ENCODE measurements at regions not wholly inside any gene's neighbourhood (a gene's known extent, or its start where the extent isn't known, plus 50 kb on each side); places are given as distances from the start of the nearest gene placed in this dataset.
"Not testable (repeated sequence)": the region's sequence is repeated elsewhere in the genome, so short reads cannot be mapped to it uniquely, and the experiment has no call there.

GRCh38 chr6:113701552-113702254, 155.4 kb upstream of the MARCKS start:
- in situ Hi-C loops (cut with MboI; ENCODE audit: low pct_unique_long_range_greater_than_20kb, low sequenced_read_pairs), result no loop called here
- no peak for DNase-seq

- in situ Hi-C loops (cut with MboI; ENCODE audit: low pct_unique_long_range_greater_than_20kb, low sequenced_read_pairs), result no loop called here
Observed at GRCh38 chr6:113707194-113707593, 150.0 kb upstream of the MARCKS start.

GRCh38 chr6:113709936-113710509, 147.1 kb upstream of the MARCKS start:
- in situ Hi-C loops (cut with MboI; ENCODE audit: low pct_unique_long_range_greater_than_20kb, low sequenced_read_pairs), result no loop called here

More at GRCh38 chr6:113707194-113707593, 150.0 kb upstream of the MARCKS start:
- DNase-seq, result no peak

GRCh38 chr6:113713665-113714064, 143.5 kb upstream of the MARCKS start:
- DNase-seq, result no peak
- in situ Hi-C loops (cut with MboI; ENCODE audit: low pct_unique_long_range_greater_than_20kb, low sequenced_read_pairs), result no loop called here

More at GRCh38 chr6:113709936-113710509, 147.1 kb upstream of the MARCKS start:
- no peak for DNase-seq

- DNase-seq, result no peak
- in situ Hi-C loops (cut with MboI; ENCODE audit: low pct_unique_long_range_greater_than_20kb, low sequenced_read_pairs), result no loop called here
Observed at GRCh38 chr6:113718588-113718987, 138.6 kb upstream of the MARCKS start.

GRCh38 chr6:113719064-113719463, 138.1 kb upstream of the MARCKS start:
- in situ Hi-C loops (cut with MboI; ENCODE audit: low pct_unique_long_range_greater_than_20kb, low sequenced_read_pairs), result no loop called here
- no peak for DNase-seq

GRCh38 chr6:113719545-113719944, 137.6 kb upstream of the MARCKS start:
- no peak for DNase-seq
- in situ Hi-C loops (cut with MboI; ENCODE audit: low pct_unique_long_range_greater_than_20kb, low sequenced_read_pairs), result no loop called here

- in situ Hi-C loops (cut with MboI; ENCODE audit: low pct_unique_long_range_greater_than_20kb, low sequenced_read_pairs), result no loop called here
- peak; percentile 26 for DNase-seq
Observed at GRCh38 chr6:113723182-113723581, 134.0 kb upstream of the MARCKS start.

- DNase-seq; in situ Hi-C loops (cut with MboI; ENCODE audit: low pct_unique_long_range_greater_than_20kb, low sequenced_read_pairs): not testable (repeated sequence)
Observed at GRCh38 chr6:113724927-113725326, 132.2 kb upstream of the MARCKS start.

GRCh38 chr6:113731541-113731940, 125.6 kb upstream of the MARCKS start:
- in situ Hi-C loops (cut with MboI; ENCODE audit: low pct_unique_long_range_greater_than_20kb, low sequenced_read_pairs), result no loop called here
- no peak for DNase-seq

- DNase-seq, result no peak
- in situ Hi-C loops (cut with MboI; ENCODE audit: low pct_unique_long_range_greater_than_20kb, low sequenced_read_pairs), result no loop called here
Observed at GRCh38 chr6:113732384-113732966, 124.7 kb upstream of the MARCKS start.

- no peak for DNase-seq
- in situ Hi-C loops (cut with MboI; ENCODE audit: low pct_unique_long_range_greater_than_20kb, low sequenced_read_pairs), result no loop called here
Observed at GRCh38 chr6:113733381-113733780, 123.8 kb upstream of the MARCKS start.

- in situ Hi-C loops (cut with MboI; ENCODE audit: low pct_unique_long_range_greater_than_20kb, low sequenced_read_pairs), result no loop called here
- DNase-seq, result peak; percentile 32
Observed at GRCh38 chr6:113734982-113735381, 122.2 kb upstream of the MARCKS start.

GRCh38 chr6:113735491-113735890, 121.7 kb upstream of the MARCKS start:
- in situ Hi-C loops (cut with MboI; ENCODE audit: low pct_unique_long_range_greater_than_20kb, low sequenced_read_pairs), result no loop called here
- peak; percentile 33 for DNase-seq

- in situ Hi-C loops (cut with MboI; ENCODE audit: low pct_unique_long_range_greater_than_20kb, low sequenced_read_pairs), result no loop called here
- DNase-seq, result no peak
Observed at GRCh38 chr6:113736978-113737377, 120.2 kb upstream of the MARCKS start.

GRCh38 chr6:113739041-113739655, 118.0 kb upstream of the MARCKS start:
- in situ Hi-C loops (cut with MboI; ENCODE audit: low pct_unique_long_range_greater_than_20kb, low sequenced_read_pairs), result no loop called here
- no peak for DNase-seq

- in situ Hi-C loops (cut with MboI; ENCODE audit: low pct_unique_long_range_greater_than_20kb, low sequenced_read_pairs), result no loop called here
- no peak for DNase-seq
Observed at GRCh38 chr6:113741651-113742050, 115.5 kb upstream of the MARCKS start.

GRCh38 chr6:113742342-113742741, 114.8 kb upstream of the MARCKS start:
- in situ Hi-C loops (cut with MboI; ENCODE audit: low pct_unique_long_range_greater_than_20kb, low sequenced_read_pairs), result no loop called here
- DNase-seq, result no peak

GRCh38 chr6:113744861-113745260, 112.3 kb upstream of the MARCKS start:
- DNase-seq, result no peak
- in situ Hi-C loops (cut with MboI; ENCODE audit: low pct_unique_long_range_greater_than_20kb, low sequenced_read_pairs), result no loop called here

GRCh38 chr6:113750151-113750855, 106.8 kb upstream of the MARCKS start:
- peak; percentile 45 for DNase-seq
- in situ Hi-C loops (cut with MboI; ENCODE audit: low pct_unique_long_range_greater_than_20kb, low sequenced_read_pairs), result no loop called here

Data from KBM-7 (cell line).